Liver (tissue), 8 donors: ENCODE measurements at regions not wholly inside any gene's neighbourhood (a gene's known extent, or its start where the extent isn't known, plus 50 kb on each side); places are given as distances from the start of the nearest gene placed in this dataset.

Experiments
- DNase-seq: peaks from one replicate; pipeline ENCODE4 v3.0.0-alpha.2; 2017; ENCODE audit warnings: low spot score
- H3K27ac ChIP-seq, 2 donors: one replicate each; pipeline ENCODE4 v1.7.0; 2013; ENCODE audit warnings: inconsistent platforms in 2 of 2, low read length in 2 of 2, control low read depth in 1 of 2, low read depth in 1 of 2, mild to moderate bottlenecking in 1 of 2
- H3K27me3 ChIP-seq, 4 donors: one replicate each; pipeline versions ENCODE4 v1.6.1 to v1.7.0; 2013; ENCODE audit warnings: low read length in 3 of 4, inconsistent platforms in 1 of 4, mild to moderate bottlenecking in 1 of 4, moderate library complexity in 1 of 4; ENCODE audit not compliant: control insufficient read depth in 4 of 4, insufficient read depth in 4 of 4
- H3K36me3 ChIP-seq, 4 donors: one replicate each; pipeline versions ENCODE4 v1.6.1 to v1.7.0; 2013; ENCODE audit warnings: low read length in 3 of 4, mild to moderate bottlenecking in 3 of 4, low read depth in 1 of 4, moderate library complexity in 1 of 4; ENCODE audit not compliant: control insufficient read depth in 4 of 4, insufficient read depth in 3 of 4
- H3K4me1 ChIP-seq, 4 donors: one replicate each; pipeline versions ENCODE4 v1.6.1 to v1.7.0; 2013; ENCODE audit warnings: low read length in 3 of 4, mild to moderate bottlenecking in 3 of 4, moderate library complexity in 1 of 4; ENCODE audit not compliant: control insufficient read depth in 4 of 4, insufficient read depth in 4 of 4
- H3K4me3 ChIP-seq, 3 donors: one replicate each; pipeline versions ENCODE4 v1.6.1 to v1.7.0; 2013; ENCODE audit warnings: low read length in 3 of 3, control low read depth in 1 of 3, low read depth in 1 of 3, mild to moderate bottlenecking in 1 of 3
- H3K9ac ChIP-seq, 2 donors: one replicate each; pipeline ENCODE4 v1.7.0; 2013; ENCODE audit warnings: low read length in 2 of 2, mild to moderate bottlenecking in 2 of 2, moderate library complexity in 2 of 2, control low read depth in 1 of 2, low read depth in 1 of 2
- H3K9me3 ChIP-seq, 4 donors: one replicate each; pipeline versions ENCODE4 v1.6.1 to v1.7.0; 2013; ENCODE audit warnings: low read length in 3 of 4; ENCODE audit not compliant: control insufficient read depth in 4 of 4
- ATF3 ChIP-seq: IDR thresholded peaks from 2 replicates; pipeline ENCODE4 v1.6.1; 2016; ENCODE audit warnings: antibody characterized with exemption
- CTCF ChIP-seq: fragments of 150-350 bp; IDR thresholded peaks from 2 replicates; pipeline ENCODE4 v1.5.1; 2017; ENCODE audit warnings: improper control_type of control experiment, low read depth, low read length; ENCODE audit not compliant: missing input control
- EGR1 ChIP-seq, 2 donors: IDR thresholded peaks; 2 replicates each; pipeline ENCODE4 v1.6.1; 2016 to 2018; ENCODE audit warnings: antibody characterized with exemption in 2 of 2, low read depth in 2 of 2
- FOXA1 ChIP-seq: IDR thresholded peaks from 2 replicates; pipeline ENCODE4 v1.6.1; 2016; ENCODE audit warnings: antibody characterized with exemption
- FOXA2 ChIP-seq: IDR thresholded peaks from 2 replicates; pipeline ENCODE4 v1.6.1; 2016; ENCODE audit warnings: antibody characterized with exemption
- GABPA ChIP-seq, 2 donors: IDR thresholded peaks in 1 of 2; conservative IDR thresholded peaks in 1 of 2; 2 replicates each; pipeline ENCODE4 v1.6.1; 2016; ENCODE audit warnings: antibody characterized with exemption in 2 of 2, mild to moderate bottlenecking in 1 of 2, moderate library complexity in 1 of 2
- HNF4A ChIP-seq, 2 donors: conservative IDR thresholded peaks; 2 replicates each; pipeline ENCODE4 v1.6.1; 2016; ENCODE audit warnings: antibody characterized with exemption in 2 of 2, mild to moderate bottlenecking in 2 of 2
- HNF4G ChIP-seq: IDR thresholded peaks from 2 replicates; pipeline ENCODE4 v1.6.1; 2016; ENCODE audit warnings: antibody characterized with exemption
- JUND ChIP-seq, 2 donors: IDR thresholded peaks; 2 replicates each; pipeline ENCODE4 v1.6.1; 2016; ENCODE audit warnings: antibody characterized with exemption in 2 of 2
- MAX ChIP-seq: IDR thresholded peaks from 2 replicates; pipeline ENCODE4 v1.6.1; 2016; ENCODE audit warnings: antibody characterized with exemption
- NR2F2 ChIP-seq: IDR thresholded peaks from 2 replicates; pipeline ENCODE4 v1.6.1; 2016; ENCODE audit warnings: antibody characterized with exemption
- RAD21 ChIP-seq, 2 donors: IDR thresholded peaks; 2 replicates each; pipeline ENCODE4 v1.6.1; 2016; ENCODE audit warnings: antibody characterized with exemption in 2 of 2, mild to moderate bottlenecking in 2 of 2
- REST ChIP-seq: IDR thresholded peaks from 2 replicates; pipeline ENCODE4 v1.6.1; 2016; ENCODE audit warnings: antibody characterized with exemption, mild to moderate bottlenecking
- RXRA ChIP-seq, 2 donors: IDR thresholded peaks; 2 replicates each; pipeline ENCODE4 v1.6.1; 2017 to 2018; ENCODE audit warnings: antibody characterized with exemption in 2 of 2, mild to moderate bottlenecking in 1 of 2
- SP1 ChIP-seq: IDR thresholded peaks from 2 replicates; pipeline ENCODE4 v1.6.1; 2018; ENCODE audit warnings: antibody characterized with exemption, mild to moderate bottlenecking
- TAF1 ChIP-seq: conservative IDR thresholded peaks from 2 replicates; pipeline ENCODE4 v1.6.1; 2016; ENCODE audit warnings: antibody characterized with exemption, mild to moderate bottlenecking
- YY1 ChIP-seq: IDR thresholded peaks from 2 replicates; pipeline ENCODE4 v1.6.1; 2016; ENCODE audit warnings: antibody characterized with exemption, mild to moderate bottlenecking
- WGBS: extraction: QIAGEN DNeasy Blood & Tissue Kit; methylation state at CpG from one replicate; pipeline ENCODE4 v1.1.7; 2013; 5-methylcytosine and 5-hydroxymethylcytosine counted together
- TF ChIP-seq, protein P1 (sequence below): IDR thresholded peaks from 2 replicates; pipeline ENCODE4 v1.6.1; 2016; ENCODE audit warnings: antibody characterized with exemption
- donor health status: healthy.
- donor health status: healthy.
- donor health status: healthy.
- donor health status: healthy.
- donor health status: healthy.

DNA sequence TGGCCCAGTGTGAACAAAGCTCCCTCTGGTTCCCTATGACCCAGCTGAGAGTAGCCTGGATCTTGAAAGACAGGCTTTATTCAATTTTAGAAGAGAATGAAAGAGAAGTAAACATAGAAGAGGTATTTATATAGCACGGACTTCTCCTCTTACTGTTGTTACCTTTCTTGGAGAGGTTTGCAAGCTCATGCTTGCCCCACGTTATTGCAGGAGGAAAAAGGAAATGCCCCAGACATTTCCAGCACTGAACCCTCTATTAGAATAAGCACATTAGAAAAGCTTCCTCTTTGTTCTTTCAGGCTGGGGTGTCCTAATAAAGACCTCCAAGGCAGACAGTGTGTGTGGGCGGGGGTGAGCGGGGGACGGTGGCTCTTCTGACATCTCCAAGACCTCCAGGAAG lies 98.7 kb upstream of the AGBL1 start:
- H3K27ac ChIP-seq: no peak overlapping the region
- no peak for DNase-seq
- no peaks in the 10 kb centered on the region for H3K4me1 ChIP-seq
- TF ChIP-seq ATF3 (no peak), GABPA (IDR thresholded peaks at IDR 0.05 in 1 of 2, conservative IDR thresholded peaks at IDR 0.05 in 1 of 2) (no peak), YY1 (no peak), RAD21 (IDR thresholded peaks at IDR 0.05) (no peak), RXRA (IDR thresholded peaks at IDR 0.05) (no peak), JUND (IDR thresholded peaks at IDR 0.05) (no peak), NR2F2 (no peak), FOXA2 (no peak), SP1 (no peak), TAF1 (no peak), MAX (no peak), CTCF (no peak), REST (no peak), HNF4A (conservative IDR thresholded peaks at IDR 0.05) (no peak)
- no peak overlapping the region for H3K4me3 ChIP-seq
- peaks cover 0 to 4% (median 0%) of the 10 kb centered on the region in 4 donors for H3K9me3 ChIP-seq
- no peak overlapping the region for H3K9ac ChIP-seq
- H3K27me3 ChIP-seq: no peaks in the 10 kb centered on the region
- H3K36me3 ChIP-seq: no peaks in the 10 kb centered on the region
- WGBS: 86% methylated on average over 5 of the region's 5 CpGs

DNA sequence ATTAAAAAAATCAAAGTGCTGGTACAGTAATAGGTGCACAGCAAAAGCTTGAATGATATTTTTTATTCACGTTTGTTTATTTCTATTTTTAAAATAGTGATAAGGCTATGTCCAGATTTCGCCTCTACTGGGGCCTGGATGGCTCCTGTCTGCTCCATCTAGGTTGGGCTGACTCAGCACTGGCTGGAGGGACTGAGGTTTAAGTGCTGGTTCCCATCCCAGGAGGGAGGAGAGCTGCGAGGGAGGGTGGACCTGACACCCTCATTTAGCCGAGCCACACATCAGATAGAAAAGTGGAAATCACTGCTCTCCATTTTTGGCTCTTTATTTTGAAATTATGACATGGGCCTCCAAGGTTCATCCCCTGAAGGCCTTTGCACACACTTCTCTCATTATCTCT lies 95.4 kb upstream of the AGBL1 start:
- Histone ChIP-seq H3K27me3 (no peaks in the 10 kb centered on the region), H3K4me1 (no peaks in the 10 kb centered on the region), H3K9me3 (peaks cover 0 to 4% (median 0%) of the 10 kb centered on the region in 4 donors), H3K9ac (no peak overlapping the region), H3K27ac (no peak overlapping the region), H3K4me3 (no peak overlapping the region), H3K36me3 (no peaks in the 10 kb centered on the region)
- 69% methylated on average over 4 of the region's 4 CpGs for WGBS
- no peak for DNase-seq
- no peak for TF ChIP-seq NR2F2
- TF ChIP-seq ATF3: no peak
- TF ChIP-seq SP1: no peak
- TF ChIP-seq RAD21 (IDR thresholded peaks at IDR 0.05): no peak
- TF ChIP-seq TAF1: no peak
- TF ChIP-seq RXRA (IDR thresholded peaks at IDR 0.05): no peak
- no peak for TF ChIP-seq MAX
- no peak for TF ChIP-seq FOXA1
- TF ChIP-seq HNF4G: no peak
- TF ChIP-seq GABPA (IDR thresholded peaks at IDR 0.05 in 1 of 2, conservative IDR thresholded peaks at IDR 0.05 in 1 of 2): no peak
- no peak for TF ChIP-seq YY1
- TF ChIP-seq, protein P1, sequence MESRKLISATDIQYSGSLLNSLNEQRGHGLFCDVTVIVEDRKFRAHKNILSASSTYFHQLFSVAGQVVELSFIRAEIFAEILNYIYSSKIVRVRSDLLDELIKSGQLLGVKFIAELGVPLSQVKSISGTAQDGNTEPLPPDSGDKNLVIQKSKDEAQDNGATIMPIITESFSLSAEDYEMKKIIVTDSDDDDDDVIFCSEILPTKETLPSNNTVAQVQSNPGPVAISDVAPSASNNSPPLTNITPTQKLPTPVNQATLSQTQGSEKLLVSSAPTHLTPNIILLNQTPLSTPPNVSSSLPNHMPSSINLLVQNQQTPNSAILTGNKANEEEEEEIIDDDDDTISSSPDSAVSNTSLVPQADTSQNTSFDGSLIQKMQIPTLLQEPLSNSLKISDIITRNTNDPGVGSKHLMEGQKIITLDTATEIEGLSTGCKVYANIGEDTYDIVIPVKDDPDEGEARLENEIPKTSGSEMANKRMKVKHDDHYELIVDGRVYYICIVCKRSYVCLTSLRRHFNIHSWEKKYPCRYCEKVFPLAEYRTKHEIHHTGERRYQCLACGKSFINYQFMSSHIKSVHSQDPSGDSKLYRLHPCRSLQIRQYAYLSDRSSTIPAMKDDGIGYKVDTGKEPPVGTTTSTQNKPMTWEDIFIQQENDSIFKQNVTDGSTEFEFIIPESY: no peak
- no peak for TF ChIP-seq EGR1 (IDR thresholded peaks at IDR 0.05; ENCODE audit: low read depth in 2 of 2)
- TF ChIP-seq JUND (IDR thresholded peaks at IDR 0.05): no peak
- TF ChIP-seq FOXA2: no peak
- TF ChIP-seq CTCF: no peak
